ENCODE measurements at regions not wholly inside any gene's neighbourhood (a gene's known extent, or its start where the extent isn't known, plus 50 kb on each side); places are given as distances from the start of the nearest gene placed in this dataset.

DNA sequence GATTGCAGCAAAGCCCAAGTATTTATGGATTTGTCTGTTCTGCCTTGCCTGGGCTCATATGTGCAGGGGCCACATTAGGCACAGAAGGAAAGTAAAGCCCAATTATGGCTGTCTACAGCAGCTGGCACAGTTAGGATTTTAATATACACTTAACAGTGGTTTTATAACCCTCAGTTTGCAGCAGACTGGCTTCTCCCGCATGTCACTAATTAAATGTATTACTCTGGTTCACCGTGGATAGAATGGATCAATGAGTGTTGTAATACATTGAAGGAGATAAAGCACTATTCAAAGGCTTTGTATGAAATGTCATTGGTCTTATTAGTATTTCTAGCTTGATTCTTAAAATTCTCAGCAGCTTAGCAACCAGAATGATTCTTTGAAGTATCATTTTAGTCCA lies 320.2 kb downstream of the KCNS3 start:
- no peak for DNase-seq

DNA sequence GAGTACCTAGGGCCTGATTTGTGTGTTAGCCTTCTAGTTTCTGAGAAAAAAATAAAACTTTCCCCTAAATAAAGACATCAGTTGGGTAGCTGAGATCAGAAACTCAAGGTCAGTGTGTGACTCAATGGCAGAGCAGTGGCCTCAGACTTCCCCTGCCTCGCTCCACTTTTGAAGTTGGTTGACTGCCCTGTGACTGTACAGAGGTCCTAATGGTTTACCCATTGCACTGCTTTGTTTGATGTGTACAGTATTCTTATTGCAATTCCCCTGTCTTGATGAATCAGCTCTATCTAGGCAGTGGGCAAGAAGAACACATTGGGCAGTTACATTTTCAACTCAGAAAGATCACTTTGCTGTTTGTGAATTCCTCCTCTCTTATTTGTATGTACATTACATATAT lies 315.7 kb downstream of the KCNS3 start:
- no peak for DNase-seq

DNA sequence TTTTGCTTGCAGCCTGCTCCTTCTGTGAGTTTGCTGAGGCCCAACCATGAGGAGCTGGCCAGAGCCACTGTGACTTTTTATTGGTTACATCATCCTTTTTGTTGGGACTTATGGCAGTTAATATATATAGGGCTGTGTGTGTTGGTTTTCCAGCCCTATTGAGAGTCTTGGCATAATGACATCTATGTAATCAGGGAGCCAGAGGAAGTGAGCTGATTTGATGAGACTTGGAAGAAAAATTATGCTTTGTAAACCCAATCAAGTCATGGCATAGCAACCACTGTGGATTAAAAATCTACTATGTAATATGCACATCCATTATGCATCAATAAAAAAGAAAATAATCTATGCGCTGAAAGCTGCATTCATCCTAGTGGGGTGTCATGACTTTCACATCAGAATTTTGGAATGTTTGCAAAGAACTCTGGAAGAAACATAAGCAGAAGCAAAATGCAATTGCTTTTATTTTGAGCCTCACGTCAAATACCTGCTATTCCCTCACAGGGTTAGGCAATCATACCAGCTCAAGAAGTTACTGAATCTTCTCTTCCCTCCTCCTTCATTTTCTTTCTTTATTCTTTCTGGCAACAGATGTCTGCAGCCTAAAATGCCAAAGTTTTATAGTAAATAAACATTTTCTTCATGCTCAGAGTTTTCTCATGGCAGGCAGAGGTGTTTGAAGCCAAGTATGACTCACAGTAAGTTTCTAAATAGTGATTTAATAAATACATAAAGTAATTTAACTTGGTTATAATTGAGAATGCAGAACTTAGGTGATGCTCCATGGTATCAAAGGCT lies 308.5 kb downstream of the KCNS3 start:
- no peak for DNase-seq

- no peak for DNase-seq
These were observed 304.4 kb downstream of the KCNS3 start for GRCh38 chr2:18182861-18183260.

GRCh38 chr2:18180912-18181311 lies 302.4 kb downstream of the KCNS3 start:
- no peak for DNase-seq

DNA sequence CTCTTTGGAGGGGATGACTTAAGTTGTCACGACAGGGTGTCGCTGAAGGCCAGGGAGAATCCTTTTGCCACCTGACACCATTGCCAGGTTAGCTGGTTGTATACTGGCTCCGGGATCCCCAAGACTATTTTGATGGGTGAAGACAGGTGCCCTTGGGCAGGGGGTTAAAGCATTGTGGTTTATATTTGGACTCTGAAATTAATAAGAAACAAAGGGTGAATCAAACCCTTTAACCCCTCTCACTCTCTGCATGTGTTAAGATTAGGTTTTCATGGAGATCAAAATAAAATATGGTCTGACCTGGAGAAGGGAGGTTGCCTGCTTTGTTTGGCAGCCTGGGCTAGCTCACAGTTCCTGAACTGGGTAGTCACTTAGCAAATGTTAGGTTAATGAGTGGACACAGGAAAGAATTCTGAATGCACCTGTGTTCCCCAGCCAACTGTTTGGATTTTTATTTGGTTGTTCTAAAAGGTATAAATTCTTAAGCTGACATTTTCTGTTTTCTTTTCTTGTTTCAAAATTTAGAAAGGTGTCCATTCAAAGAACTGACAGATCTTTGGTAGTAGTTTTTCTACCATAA lies 301.7 kb downstream of the KCNS3 start:
- no peak for DNase-seq

GRCh38 chr2:18178736-18179349 lies 300.4 kb downstream of the KCNS3 start:
- DNase-seq: peak in 7 of 56 donors; percentile 2 to 53 (median 8)

DNA sequence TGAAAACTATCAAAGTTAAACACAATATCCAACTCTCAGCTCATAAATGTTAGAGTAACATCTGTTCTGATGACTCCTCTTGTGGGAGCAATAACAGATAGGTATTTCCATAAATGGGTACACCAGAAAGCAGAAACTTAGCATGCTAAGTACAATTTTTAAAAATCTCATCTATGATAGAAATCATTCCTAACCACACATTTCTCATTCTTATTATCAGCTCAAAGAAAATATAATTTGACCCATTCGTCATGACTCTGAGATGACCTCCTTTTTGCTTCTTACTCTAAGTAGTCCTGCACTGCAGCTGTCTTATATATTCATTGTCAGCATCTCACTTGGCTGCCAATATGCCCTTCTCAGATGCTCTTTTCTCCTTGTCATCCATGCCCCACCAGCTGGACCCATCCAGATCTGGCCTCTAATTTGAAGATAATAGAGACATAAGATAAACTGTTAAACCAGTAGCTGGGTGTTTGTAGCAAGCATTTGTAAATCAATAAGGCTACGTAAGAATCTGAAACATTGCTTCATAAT lies 298.3 kb downstream of the KCNS3 start:
- DNase-seq: no peak

DNA sequence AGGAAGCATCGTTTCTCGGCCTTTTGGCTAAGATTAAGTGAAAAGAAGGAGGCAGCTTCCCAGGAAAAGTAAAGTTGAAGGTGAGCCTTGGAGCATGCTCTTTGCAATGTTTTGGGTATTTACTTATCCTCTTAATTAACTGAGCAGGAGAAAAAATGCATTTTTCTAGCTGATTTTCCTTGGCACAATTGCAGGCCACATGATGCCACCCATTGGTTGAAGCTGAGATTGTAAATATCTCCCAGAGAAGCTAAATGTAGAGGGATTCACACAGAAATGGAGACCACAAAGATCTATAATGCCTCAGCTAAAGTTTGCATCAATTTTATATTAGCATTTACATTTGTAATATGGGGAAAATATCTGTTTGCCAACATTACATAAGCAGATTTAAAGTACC lies 294.1 kb downstream of the KCNS3 start:
- no peak for DNase-seq

DNA sequence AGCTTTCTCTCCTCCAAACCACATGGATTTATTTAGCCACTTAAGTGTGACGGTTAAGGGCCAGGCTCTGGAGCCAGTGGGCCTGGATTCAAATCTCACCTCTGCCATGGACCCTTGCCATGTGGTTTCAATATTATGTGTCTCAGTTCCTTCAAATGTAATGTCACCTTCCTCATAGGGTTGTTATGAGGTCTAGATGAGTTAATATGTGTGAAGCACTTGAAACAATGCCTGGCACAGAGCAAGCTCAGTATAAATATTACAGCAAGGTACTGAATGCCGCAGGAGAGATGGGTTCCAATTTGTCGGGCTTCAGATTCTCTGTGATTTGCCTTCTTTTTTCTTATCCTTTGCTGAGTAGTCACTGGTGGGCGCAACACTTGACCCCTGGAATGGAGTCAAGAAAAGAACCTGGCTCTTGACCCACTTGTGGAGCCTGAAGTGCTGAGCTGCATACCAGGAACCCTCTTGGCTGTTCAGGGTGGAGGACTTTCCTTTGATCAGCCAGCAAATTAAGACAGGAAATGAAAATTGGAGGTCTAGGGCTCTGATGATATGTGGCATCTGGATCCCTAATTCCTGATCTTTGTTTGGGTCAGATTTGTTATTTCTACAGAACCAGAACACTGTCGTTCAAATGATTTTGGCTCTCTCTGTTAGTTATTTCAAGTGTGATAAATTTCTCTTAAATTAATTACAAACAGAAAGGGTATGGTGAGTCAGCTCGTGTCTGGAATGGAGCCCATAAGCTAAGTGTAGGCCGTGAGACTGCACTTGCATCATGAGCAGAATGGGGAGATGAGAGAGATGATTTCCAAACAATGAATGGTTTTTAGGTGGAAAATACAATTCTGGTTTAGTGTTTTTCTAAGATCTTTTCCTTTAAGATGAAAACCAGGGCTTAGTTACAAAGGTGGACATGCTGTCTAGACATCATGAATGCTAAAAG lies 293.0 kb downstream of the KCNS3 start:
- DNase-seq: peak in 2 of 56 donors; percentile 0 to 6

GRCh38 chr2:18170642-18171041 lies 292.2 kb downstream of the KCNS3 start:
- no peak for DNase-seq

GRCh38 chr2:18169893-18170175 lies 291.4 kb downstream of the KCNS3 start:
- DNase-seq: no peak

DNA sequence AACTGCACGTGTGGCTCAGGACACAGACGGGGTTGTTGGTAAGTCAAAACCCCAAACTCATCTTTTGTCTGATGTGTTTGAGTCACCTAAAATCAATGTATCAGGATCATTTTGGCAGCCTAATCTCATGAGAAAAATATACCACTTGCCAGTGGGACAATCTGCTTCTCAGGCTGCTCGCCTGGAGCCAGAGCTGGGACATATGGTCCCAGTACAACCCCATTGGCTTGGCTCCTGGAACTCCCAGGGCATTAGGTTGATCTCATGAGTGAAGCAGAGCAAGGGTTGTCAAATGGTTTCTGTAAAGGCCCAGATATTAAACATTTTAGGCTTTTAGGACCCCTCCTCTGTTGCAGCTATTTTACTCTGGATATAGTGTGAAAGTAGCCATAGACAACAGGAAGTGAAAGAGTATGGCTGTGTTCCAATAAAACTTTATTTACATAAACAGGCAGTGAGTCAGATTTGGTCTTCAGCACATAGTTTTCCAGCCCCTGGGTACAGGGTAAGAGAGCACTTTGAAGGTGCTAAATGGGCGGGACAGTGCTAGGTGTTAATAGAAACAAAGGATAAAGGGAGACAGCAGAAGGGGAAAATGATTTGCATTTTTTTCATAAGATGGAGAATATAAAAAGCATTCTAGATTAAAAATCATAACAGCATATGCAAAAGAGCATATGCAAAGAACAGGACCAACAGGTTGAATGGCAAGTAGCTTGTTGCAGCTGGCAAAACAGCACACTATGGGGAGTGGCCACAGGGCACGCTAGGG lies 290.8 kb downstream of the KCNS3 start:
- no peak for DNase-seq

DNA sequence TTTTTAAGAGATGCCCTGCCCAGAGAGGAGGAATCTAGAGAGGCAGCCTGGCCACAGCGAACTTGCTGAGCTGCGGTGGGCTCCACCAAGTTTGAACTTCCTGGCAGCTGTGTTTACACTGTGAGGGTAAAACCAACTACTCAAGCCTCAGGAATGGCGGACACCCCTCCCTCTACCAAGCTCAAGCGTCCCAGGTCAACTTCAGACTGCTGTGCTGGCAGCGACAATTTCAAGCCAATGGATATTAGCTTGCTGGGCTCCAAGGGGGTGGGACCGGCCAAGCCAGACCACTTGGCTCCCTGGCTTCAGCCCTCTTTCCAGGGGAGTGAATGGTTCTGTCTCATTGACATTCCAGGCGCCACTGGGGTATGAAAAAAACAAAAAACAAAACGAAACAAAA lies 289.4 kb downstream of the KCNS3 start:
- no peak for DNase-seq

DNA sequence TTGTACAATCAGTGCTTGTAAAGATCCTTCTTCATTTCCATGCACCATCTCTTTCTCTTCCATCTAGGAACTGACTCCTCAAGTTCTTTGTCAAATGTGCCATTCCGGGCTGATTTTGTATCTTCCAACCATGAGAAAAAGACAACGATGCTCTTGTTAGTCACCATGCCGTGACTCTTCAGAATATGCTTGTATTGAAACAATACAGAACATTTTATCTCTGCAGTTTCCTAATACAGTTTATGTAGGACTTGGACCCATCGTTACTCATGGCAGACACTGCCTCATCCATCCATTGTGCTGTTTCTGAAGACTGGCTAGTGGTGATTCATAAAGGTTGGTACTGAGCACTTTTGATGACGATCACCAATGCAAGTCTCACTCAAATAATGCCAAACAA lies 283.2 kb downstream of the KCNS3 start:
- no peak for DNase-seq

DNA sequence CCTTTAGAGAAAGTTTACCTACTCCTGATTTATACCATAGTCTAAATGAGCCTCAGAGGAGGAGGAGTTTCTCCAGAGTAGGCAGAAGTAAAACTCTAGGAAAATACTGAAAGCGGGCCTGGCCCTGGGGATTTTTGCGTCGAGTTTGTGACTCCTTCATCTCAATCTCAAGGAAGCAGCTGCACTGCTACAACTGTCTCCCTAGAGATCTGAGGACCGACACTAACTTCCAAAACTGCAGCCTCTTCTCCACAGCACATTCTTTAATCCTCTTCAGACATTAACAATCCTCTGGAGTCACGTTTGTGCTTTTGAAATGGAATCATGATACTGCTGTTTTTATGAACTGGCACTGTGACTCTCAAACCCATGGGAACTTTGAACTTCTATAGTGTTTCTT lies 281.4 kb downstream of the KCNS3 start:
- DNase-seq: no peak

DNA sequence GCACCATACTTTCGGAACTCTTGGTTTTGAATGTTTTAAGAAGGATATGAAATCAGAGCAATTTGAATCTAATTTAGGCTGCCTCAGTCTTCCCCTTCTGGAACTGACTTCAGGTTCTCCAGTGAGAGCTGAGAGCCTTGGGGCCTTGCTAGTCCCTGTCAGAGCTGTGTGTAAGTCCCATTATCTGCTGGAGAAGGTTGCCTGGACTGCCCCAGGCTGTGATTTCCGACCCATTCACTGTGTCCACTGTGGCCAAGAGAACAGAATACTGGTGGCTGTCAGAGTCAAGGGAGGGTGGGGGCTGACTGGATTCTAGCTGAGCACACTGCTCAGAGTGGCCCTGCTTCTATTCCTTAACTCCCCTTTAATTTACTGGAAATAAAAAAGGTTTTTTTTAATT lies 278.0 kb downstream of the KCNS3 start:
- no peak for DNase-seq

- DNase-seq: no peak
These were observed 277.5 kb downstream of the KCNS3 start for GRCh38 chr2:18156002-18156401.

DNA sequence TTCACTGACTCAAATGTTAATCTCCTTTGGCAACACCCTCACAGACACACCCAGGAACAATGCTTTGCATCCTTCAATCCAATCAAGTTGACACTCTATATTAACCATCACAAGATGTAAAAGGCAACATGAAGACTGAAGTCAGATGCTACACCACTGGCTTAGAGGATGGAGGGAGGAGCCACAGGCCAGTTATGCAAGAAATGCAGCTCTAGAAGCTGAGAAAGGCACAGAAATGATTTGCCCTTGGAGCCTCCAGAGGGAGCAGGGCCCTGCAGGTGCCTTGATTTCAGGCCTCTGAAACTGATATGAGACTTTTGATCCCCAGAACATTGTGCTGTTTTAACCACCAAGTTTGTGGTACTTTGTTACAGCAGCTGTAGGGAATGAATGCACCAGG lies 276.3 kb downstream of the KCNS3 start:
- no peak for DNase-seq

DNA sequence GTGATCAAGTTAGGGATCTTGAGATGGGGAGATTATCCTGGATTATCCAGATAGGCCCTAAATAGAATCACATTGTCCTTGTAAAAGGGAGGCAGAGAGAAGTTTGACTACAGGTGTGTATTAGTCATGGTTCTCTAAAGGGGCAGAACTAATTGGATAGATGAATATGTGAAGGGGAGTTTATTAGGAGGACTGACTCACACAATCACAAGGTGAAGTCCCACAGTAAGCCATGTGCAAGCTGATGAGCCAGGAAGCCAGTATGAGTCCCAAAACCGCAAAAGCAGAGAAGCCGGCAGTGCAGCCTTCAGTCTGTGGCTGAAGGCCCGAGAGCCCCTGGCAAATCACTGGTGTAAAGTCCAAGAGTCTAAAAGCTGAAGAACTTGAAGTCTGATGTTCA lies 275.8 kb downstream of the KCNS3 start:
- no peak for DNase-seq

DNA sequence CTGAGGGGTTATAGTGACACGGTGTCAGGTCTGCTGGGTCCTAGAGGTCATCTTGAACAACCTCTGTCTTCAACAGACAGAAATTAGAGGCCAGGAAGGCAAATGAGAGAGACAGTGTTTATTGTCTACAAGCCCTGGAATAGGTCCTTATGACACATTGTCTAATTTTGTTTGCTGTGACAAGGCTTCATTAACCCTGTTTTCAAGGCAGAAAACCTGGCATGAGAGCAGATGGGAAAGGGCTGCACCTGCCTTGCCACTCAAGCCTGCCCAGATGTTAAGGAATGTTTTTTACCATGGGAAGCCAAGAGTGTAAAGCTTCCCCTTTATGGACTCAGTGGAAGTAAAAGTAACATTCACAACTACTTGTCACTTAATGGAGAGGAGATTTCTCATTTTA lies 275.3 kb downstream of the KCNS3 start:
- DNase-seq: no peak
